Mucosa of descending colon (tissue), 3 donors: ENCODE measurements at regions not wholly inside any gene's neighbourhood (a gene's known extent, or its start where the extent isn't known, plus 50 kb on each side); places are given as distances from the start of the nearest gene placed in this dataset.

ENCODE experiments used
- ATAC-seq: fragments of 200-7000 bp; cut with Tn5 transposase; one replicate; pipeline ENCODE4 v1.9.1; 2020; ENCODE audit warnings: mild to moderate bottlenecking, moderate library complexity
- DNase-seq, 3 donors: peaks; one replicate each; pipeline ENCODE4 v3.0.0-alpha.2; 2020
- H3K36me3 ChIP-seq: fragments of 200-600 bp; one replicate; pipeline ENCODE4 v1.8.0; 2021; ENCODE audit warnings: low read depth, mild to moderate bottlenecking
- H3K4me1 ChIP-seq: fragments of 200-600 bp; one replicate; pipeline ENCODE4 v1.8.0; 2021; ENCODE audit warnings: low read depth, mild to moderate bottlenecking
- H3K4me3 ChIP-seq: fragments of 200-600 bp; one replicate; pipeline ENCODE4 v1.8.0; 2021; ENCODE audit warnings: mild to moderate bottlenecking
- H3K9me3 ChIP-seq: fragments of 200-600 bp; one replicate; pipeline ENCODE4 v1.8.0; 2021; ENCODE audit warnings: mild to moderate bottlenecking
- intact Hi-C, 2 donors: fragments of 100-400 bp; cut with DNase I in 1 of 2; cut with micrococcal nuclease in 1 of 2; formaldehyde crosslinking; loops; one replicate each; pipeline versions ENCODE4 v1.11.0 to v1.11.1; 2022; cut with DNase I, micrococcal nuclease
- TF ChIP-seq, protein P1 (sequence below): fragments of 200-600 bp; IDR thresholded peaks from one replicate; pipeline ENCODE4 v1.8.0; 2022; ENCODE audit warnings: antibody characterized with exemption, mild to moderate bottlenecking
- donor health status: DM: no; HTN: no; CAD: no; lungs with moderate emphysema.
- donor health status: DM: no; HTN: no; CAD: no.
- donor health status: DM: no; HTN: yes; CAD: no.

GRCh38 chr12:47558625-47559345, 147.0 kb downstream of the RPAP3 start:
- Histone ChIP-seq H3K4me1 (no peaks in the 10 kb centered on the region), H3K9me3 (no peaks in the 10 kb centered on the region), H3K36me3 (no peaks in the 10 kb centered on the region), H3K4me3 (no peak overlapping the region)
- ATAC-seq (no peak), DNase-seq (no peak)
- TF ChIP-seq, protein P1, sequence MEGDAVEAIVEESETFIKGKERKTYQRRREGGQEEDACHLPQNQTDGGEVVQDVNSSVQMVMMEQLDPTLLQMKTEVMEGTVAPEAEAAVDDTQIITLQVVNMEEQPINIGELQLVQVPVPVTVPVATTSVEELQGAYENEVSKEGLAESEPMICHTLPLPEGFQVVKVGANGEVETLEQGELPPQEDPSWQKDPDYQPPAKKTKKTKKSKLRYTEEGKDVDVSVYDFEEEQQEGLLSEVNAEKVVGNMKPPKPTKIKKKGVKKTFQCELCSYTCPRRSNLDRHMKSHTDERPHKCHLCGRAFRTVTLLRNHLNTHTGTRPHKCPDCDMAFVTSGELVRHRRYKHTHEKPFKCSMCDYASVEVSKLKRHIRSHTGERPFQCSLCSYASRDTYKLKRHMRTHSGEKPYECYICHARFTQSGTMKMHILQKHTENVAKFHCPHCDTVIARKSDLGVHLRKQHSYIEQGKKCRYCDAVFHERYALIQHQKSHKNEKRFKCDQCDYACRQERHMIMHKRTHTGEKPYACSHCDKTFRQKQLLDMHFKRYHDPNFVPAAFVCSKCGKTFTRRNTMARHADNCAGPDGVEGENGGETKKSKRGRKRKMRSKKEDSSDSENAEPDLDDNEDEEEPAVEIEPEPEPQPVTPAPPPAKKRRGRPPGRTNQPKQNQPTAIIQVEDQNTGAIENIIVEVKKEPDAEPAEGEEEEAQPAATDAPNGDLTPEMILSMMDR = no peak
- intact Hi-C loops = no loop called here

GRCh38 chr12:47557386-47557785, 148.4 kb downstream of the RPAP3 start:
- TF ChIP-seq, protein P1 = no peak
- no peak for ATAC-seq
- no peak for DNase-seq

GRCh38 chr12:47556261-47557030, 149.4 kb downstream of the RPAP3 start:
- Histone ChIP-seq H3K4me1 (no peaks in the 10 kb centered on the region), H3K9me3 (peaks cover 13% of the 10 kb centered on the region), H3K4me3 (no peak overlapping the region), H3K36me3 (no peaks in the 10 kb centered on the region)
- ATAC-seq (no peak), DNase-seq (no peak)
- intact Hi-C loops = no loop called here
- TF ChIP-seq, protein P1 = no peak

More at GRCh38 chr12:47557386-47557785, 148.4 kb downstream of the RPAP3 start:
- Histone ChIP-seq H3K36me3 (no peaks in the 10 kb centered on the region), H3K4me3 (no peak overlapping the region), H3K9me3 (peaks cover 13% of the 10 kb centered on the region), H3K4me1 (no peaks in the 10 kb centered on the region)
- intact Hi-C loops = no loop called here

DNA sequence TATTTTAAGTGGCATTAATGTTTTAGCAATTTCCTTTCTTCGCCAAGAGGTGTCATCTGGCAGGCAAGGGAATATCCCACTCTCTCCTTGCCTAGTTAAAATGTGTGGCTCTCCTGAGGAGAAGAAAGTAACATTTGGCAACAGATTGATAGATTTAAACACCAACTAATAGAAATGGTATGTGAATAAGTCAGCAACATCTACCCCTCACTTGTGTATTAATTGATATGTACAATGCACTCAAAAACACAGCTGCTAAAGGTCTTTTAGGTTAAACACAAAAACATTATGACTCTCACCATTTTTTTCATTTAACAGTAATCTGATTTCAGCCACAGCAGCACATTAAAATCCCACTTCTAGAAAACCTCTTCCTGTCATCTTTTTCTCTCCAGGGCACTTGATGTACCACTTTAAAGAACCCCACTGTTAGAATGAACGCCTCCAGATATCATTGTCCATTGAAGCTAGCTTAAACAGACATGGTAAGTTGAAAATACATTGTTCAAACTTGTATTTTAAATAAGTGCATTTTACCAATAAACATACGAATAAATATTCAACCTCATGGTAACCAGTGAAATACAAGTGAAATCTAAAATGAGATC, 151.7 kb downstream of the RPAP3 start:
- DNase-seq = no peak
- Histone ChIP-seq H3K9me3 (peaks cover 14% of the 10 kb centered on the region), H3K4me1 (no peaks in the 10 kb centered on the region), H3K4me3 (no peak overlapping the region), H3K36me3 (no peaks in the 10 kb centered on the region)
- ATAC-seq = no peak
- TF ChIP-seq, protein P1 = no peak
- intact Hi-C loops = no loop called here

DNA sequence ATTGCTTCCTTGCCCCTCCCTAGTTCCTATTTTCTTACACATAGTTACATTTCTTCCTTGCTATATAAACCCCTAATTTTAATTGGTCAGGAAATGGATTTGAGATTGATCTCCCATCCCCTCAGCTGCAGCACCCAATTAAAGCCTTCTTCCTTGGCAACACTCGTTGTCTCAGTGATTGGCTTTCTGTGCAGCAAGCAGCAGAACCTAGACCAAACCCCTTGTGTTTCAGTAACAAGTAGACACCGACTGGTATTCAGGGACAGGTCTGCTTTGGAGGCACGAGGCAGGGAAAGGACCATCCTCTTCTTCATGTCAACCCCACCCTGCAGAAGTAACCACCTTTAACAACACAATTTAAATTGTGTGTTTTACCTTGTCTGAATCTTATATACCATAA, 152.6 kb downstream of the RPAP3 start:
- intact Hi-C loops = no loop called here
- no peaks in the 10 kb centered on the region for H3K4me1 ChIP-seq
- no peak for ATAC-seq

More for the DNA sequence above, 152.6 kb downstream of the RPAP3 start:
- TF ChIP-seq, protein P1 = no peak
- DNase-seq = no peak
- Histone ChIP-seq H3K36me3 (no peaks in the 10 kb centered on the region), H3K4me3 (no peak overlapping the region), H3K9me3 (peaks cover 14% of the 10 kb centered on the region)
